ENCODE measurements at regions not wholly inside any gene's neighbourhood (a gene's known extent, or its start where the extent isn't known, plus 50 kb on each side); places are given as distances from the start of the nearest gene placed in this dataset.

DNA sequence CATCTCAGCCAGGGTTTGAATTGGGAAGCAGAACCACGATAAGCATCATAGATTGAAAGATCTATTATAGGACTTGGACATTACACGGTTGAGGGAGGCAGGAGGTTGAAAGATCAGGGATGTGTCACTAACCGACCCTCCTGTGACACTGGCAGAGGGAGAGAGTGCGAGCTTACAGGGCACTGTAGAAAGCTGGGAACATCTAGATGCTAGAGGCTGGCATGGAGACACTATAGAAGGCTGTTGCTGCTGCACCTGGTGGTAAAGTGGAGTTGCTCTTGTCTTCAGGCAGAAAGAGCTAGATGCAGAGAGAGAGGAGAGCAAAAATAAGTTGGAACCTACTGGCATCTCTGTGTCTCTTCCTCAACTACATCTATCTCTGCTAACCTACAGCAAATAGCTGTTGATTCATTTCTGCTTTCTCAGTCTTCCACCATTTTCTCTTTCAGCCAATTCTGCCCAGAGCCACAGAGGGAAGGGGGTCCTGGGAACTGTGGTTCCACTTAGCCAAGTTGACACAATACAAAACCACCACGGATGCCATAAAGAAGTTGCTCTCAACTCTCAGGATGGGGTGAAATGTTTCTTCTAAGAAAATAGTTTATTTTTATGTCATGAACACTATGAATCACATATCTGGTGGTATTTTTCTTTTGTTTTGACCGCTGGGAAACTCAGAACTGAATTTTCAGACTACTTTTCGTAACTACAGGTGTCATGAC lies 155.9 kb downstream of the ZNF281 start:
- TF ChIP-seq, protein P1, sequence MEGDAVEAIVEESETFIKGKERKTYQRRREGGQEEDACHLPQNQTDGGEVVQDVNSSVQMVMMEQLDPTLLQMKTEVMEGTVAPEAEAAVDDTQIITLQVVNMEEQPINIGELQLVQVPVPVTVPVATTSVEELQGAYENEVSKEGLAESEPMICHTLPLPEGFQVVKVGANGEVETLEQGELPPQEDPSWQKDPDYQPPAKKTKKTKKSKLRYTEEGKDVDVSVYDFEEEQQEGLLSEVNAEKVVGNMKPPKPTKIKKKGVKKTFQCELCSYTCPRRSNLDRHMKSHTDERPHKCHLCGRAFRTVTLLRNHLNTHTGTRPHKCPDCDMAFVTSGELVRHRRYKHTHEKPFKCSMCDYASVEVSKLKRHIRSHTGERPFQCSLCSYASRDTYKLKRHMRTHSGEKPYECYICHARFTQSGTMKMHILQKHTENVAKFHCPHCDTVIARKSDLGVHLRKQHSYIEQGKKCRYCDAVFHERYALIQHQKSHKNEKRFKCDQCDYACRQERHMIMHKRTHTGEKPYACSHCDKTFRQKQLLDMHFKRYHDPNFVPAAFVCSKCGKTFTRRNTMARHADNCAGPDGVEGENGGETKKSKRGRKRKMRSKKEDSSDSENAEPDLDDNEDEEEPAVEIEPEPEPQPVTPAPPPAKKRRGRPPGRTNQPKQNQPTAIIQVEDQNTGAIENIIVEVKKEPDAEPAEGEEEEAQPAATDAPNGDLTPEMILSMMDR (IDR thresholded peaks at IDR 0.05): no peak
- no peak for TF ChIP-seq POLR2A (IDR thresholded peaks at IDR 0.05)
- TF ChIP-seq POLR2AphosphoS5 (IDR thresholded peaks at IDR 0.05): no peak
